ENCODE measurements at regions not wholly inside any gene's neighbourhood (a gene's known extent, or its start where the extent isn't known, plus 50 kb on each side); places are given as distances from the start of the nearest gene placed in this dataset.

- Histone ChIP-seq H2BK15ac (ENCODE audit: low read length) (no peak overlapping the region), H2AK5ac (ENCODE audit: low read depth, low read length) (no peak overlapping the region), H3K9me3 (replicated peaks in 1 of 2; ENCODE audit: control insufficient read depth in 2 of 2, insufficient read depth in 1 of 2, low read depth in 1 of 2, low read length in 2 of 2) (peaks cover 0 to 3% of the 10 kb centered on the region in 2 donors), H2AFZ (ENCODE audit: low read length) (no peak overlapping the region), H3K9ac (ENCODE audit: low read depth, low read length, poor library complexity) (no peak overlapping the region), H2BK12ac (ENCODE audit: low read length) (no peak overlapping the region), H4K8ac (ENCODE audit: low read depth, low read length) (no peak overlapping the region), H3K27me3 (ENCODE audit: control insufficient read depth in 3 of 3, insufficient read depth in 3 of 3, low read depth in 1 of 3, low read length in 3 of 3) (peaks cover 0 to 5% (median 2%) of the 10 kb centered on the region in 3 experiments), H3K4ac (ENCODE audit: low read length) (no peak overlapping the region), H2BK5ac (ENCODE audit: low read length) (no peak overlapping the region), H3K18ac (ENCODE audit: low read length) (peak overlapping the region; percentile 70), H3K36me3 (replicated peaks in 1 of 2; ENCODE audit: control insufficient read depth in 2 of 2, insufficient read depth in 2 of 2, low read length in 2 of 2) (no peaks in the 10 kb centered on the region), H2BK120ac (ENCODE audit: low read depth, low read length) (no peak overlapping the region), H3K23ac (ENCODE audit: low read depth, low read length, poor library complexity) (no peak overlapping the region), H3K27ac (replicated peaks; ENCODE audit: low read length) (no peak overlapping the region), H3K4me1 (ENCODE audit: control insufficient read depth in 2 of 2, insufficient read depth in 1 of 2, low read depth in 1 of 2, low read length in 2 of 2) (peaks cover 1 to 3% of the 10 kb centered on the region in 2 donors), H3K4me3 (ENCODE audit: low read length in 2 of 2) (no peak overlapping the region), H3K79me1 (ENCODE audit: low read depth, low read length) (no peaks in the 10 kb centered on the region), H3K4me2 (ENCODE audit: insufficient read depth, low read length, poor library complexity, severe bottlenecking) (no peak overlapping the region), H3K14ac (ENCODE audit: low read length) (no peak overlapping the region), H4K91ac (ENCODE audit: low read depth, low read length, poor library complexity) (no peak overlapping the region)
- WGBS, 2 donors (ENCODE audit: extremely low coverage in 2 of 2, insufficient read length in 2 of 2, insufficient replicate concordance in 1 of 2) = no CpG with 5 or more reads among the region's 22 CpGs
- DNase-seq (ENCODE audit: low spot score) = no peak
These were observed 62.8 kb upstream of the FAM20C start for GRCh38 chr7:129366-130221.

- DNase-seq (ENCODE audit: low spot score) = no peak
These were observed 62.2 kb upstream of the FAM20C start for GRCh38 chr7:130222-130572.

GRCh38 chr7:130875-131780, 61.2 kb upstream of the FAM20C start:
- H4K8ac ChIP-seq (ENCODE audit: low read depth, low read length) = no peak overlapping the region
- no peak overlapping the region for H2BK12ac ChIP-seq (ENCODE audit: low read length)
- H3K4ac ChIP-seq (ENCODE audit: low read length) = no peak overlapping the region
- H3K14ac ChIP-seq (ENCODE audit: low read length) = no peak overlapping the region
- no peak overlapping the region for H3K23ac ChIP-seq (ENCODE audit: low read depth, low read length, poor library complexity)
- H3K27ac ChIP-seq (replicated peaks; ENCODE audit: low read length) = no peak overlapping the region
- no peak overlapping the region for H2AK5ac ChIP-seq (ENCODE audit: low read depth, low read length)
- H2BK120ac ChIP-seq (ENCODE audit: low read depth, low read length) = no peak overlapping the region
- DNase-seq (ENCODE audit: low spot score) = no peak
- H3K79me1 ChIP-seq (ENCODE audit: low read depth, low read length) = no peaks in the 10 kb centered on the region
- H3K9me3 ChIP-seq (replicated peaks in 1 of 2; ENCODE audit: control insufficient read depth in 2 of 2, insufficient read depth in 1 of 2, low read depth in 1 of 2, low read length in 2 of 2) = peaks cover 0 to 3% of the 10 kb centered on the region in 2 donors
- H3K36me3 ChIP-seq (replicated peaks in 1 of 2; ENCODE audit: control insufficient read depth in 2 of 2, insufficient read depth in 2 of 2, low read length in 2 of 2) = no peaks in the 10 kb centered on the region
- H3K4me1 ChIP-seq (ENCODE audit: control insufficient read depth in 2 of 2, insufficient read depth in 1 of 2, low read depth in 1 of 2, low read length in 2 of 2) = peaks cover 1 to 7% of the 10 kb centered on the region in 2 donors
- no peak overlapping the region for H4K91ac ChIP-seq (ENCODE audit: low read depth, low read length, poor library complexity)
- no CpG with 5 or more reads among the region's 19 CpGs for WGBS, 2 donors (ENCODE audit: extremely low coverage in 2 of 2, insufficient read length in 2 of 2, insufficient replicate concordance in 1 of 2)
- H2AFZ ChIP-seq (ENCODE audit: low read length) = peak overlapping the region; percentile 75
- peak overlapping the region; percentile 72 for H2BK15ac ChIP-seq (ENCODE audit: low read length)
- H2BK5ac ChIP-seq (ENCODE audit: low read length) = peak overlapping the region; percentile 14
- H3K9ac ChIP-seq (ENCODE audit: low read depth, low read length, poor library complexity) = no peak overlapping the region
- H3K27me3 ChIP-seq (ENCODE audit: control insufficient read depth in 3 of 3, insufficient read depth in 3 of 3, low read depth in 1 of 3, low read length in 3 of 3) = peaks cover 0 to 5% (median 2%) of the 10 kb centered on the region in 3 experiments
- H3K4me3 ChIP-seq (ENCODE audit: low read length in 2 of 2) = no peak overlapping the region
- H3K18ac ChIP-seq (ENCODE audit: low read length) = peak overlapping the region; percentile 4
- no peak overlapping the region for H3K4me2 ChIP-seq (ENCODE audit: insufficient read depth, low read length, poor library complexity, severe bottlenecking)

More at GRCh38 chr7:130222-130572, 62.2 kb upstream of the FAM20C start:
- H2AFZ ChIP-seq (ENCODE audit: low read length) = no peak overlapping the region
- H2BK5ac ChIP-seq (ENCODE audit: low read length) = no peak overlapping the region
- WGBS, 2 donors (ENCODE audit: extremely low coverage in 2 of 2, insufficient read length in 2 of 2, insufficient replicate concordance in 1 of 2) = no CpG with 5 or more reads among the region's 7 CpGs
- peaks cover 1 to 3% of the 10 kb centered on the region in 2 donors for H3K4me1 ChIP-seq (ENCODE audit: control insufficient read depth in 2 of 2, insufficient read depth in 1 of 2, low read depth in 1 of 2, low read length in 2 of 2)
- no peak overlapping the region for H3K23ac ChIP-seq (ENCODE audit: low read depth, low read length, poor library complexity)
- peaks cover 0 to 3% of the 10 kb centered on the region in 2 donors for H3K9me3 ChIP-seq (replicated peaks in 1 of 2; ENCODE audit: control insufficient read depth in 2 of 2, insufficient read depth in 1 of 2, low read depth in 1 of 2, low read length in 2 of 2)
- no peak overlapping the region for H3K18ac ChIP-seq (ENCODE audit: low read length)
- no peak overlapping the region for H2BK120ac ChIP-seq (ENCODE audit: low read depth, low read length)
- H3K4me3 ChIP-seq (ENCODE audit: low read length in 2 of 2) = no peak overlapping the region
- no peak overlapping the region for H4K91ac ChIP-seq (ENCODE audit: low read depth, low read length, poor library complexity)
- no peak overlapping the region for H3K4me2 ChIP-seq (ENCODE audit: insufficient read depth, low read length, poor library complexity, severe bottlenecking)
- H3K36me3 ChIP-seq (replicated peaks in 1 of 2; ENCODE audit: control insufficient read depth in 2 of 2, insufficient read depth in 2 of 2, low read length in 2 of 2) = no peaks in the 10 kb centered on the region
- no peak overlapping the region for H3K27ac ChIP-seq (replicated peaks; ENCODE audit: low read length)
- no peak overlapping the region for H2BK12ac ChIP-seq (ENCODE audit: low read length)
- no peak overlapping the region for H3K4ac ChIP-seq (ENCODE audit: low read length)
- H3K14ac ChIP-seq (ENCODE audit: low read length) = no peak overlapping the region
- no peak overlapping the region for H2BK15ac ChIP-seq (ENCODE audit: low read length)
- H2AK5ac ChIP-seq (ENCODE audit: low read depth, low read length) = no peak overlapping the region
- no peak overlapping the region for H4K8ac ChIP-seq (ENCODE audit: low read depth, low read length)
- no peak overlapping the region for H3K9ac ChIP-seq (ENCODE audit: low read depth, low read length, poor library complexity)
- peaks cover 0 to 5% (median 2%) of the 10 kb centered on the region in 3 experiments for H3K27me3 ChIP-seq (ENCODE audit: control insufficient read depth in 3 of 3, insufficient read depth in 3 of 3, low read depth in 1 of 3, low read length in 3 of 3)
- H3K79me1 ChIP-seq (ENCODE audit: low read depth, low read length) = no peaks in the 10 kb centered on the region

Data from neuronal stem cell (in vitro differentiated cells).